Panc1 (cell line): ENCODE measurements at regions not wholly inside any gene's neighbourhood (a gene's known extent, or its start where the extent isn't known, plus 50 kb on each side); places are given as distances from the start of the nearest gene placed in this dataset.

Experiments used
- POLR2AphosphoS5 ChIP-seq: IDR thresholded peaks from 2 replicates; pipeline ENCODE4 v1.6.1; 2012; ENCODE audit warnings: mild to moderate bottlenecking, low read depth, low read length, moderate library complexity
- SIN3A ChIP-seq: IDR thresholded peaks from 2 replicates; pipeline ENCODE4 v1.6.1; 2012; ENCODE audit warnings: low read depth, mild to moderate bottlenecking, low read length, moderate library complexity, borderline replicate concordance; ENCODE audit not compliant: insufficient read depth
- TF ChIP-seq, protein P1 (sequence below): fragments of 450-650 bp; IDR thresholded peaks from 2 replicates; pipeline ENCODE4 v1.5.1; 2017; ENCODE audit warnings: mild to moderate bottlenecking
- TF ChIP-seq, protein P2 (sequence below), 2 experiments: IDR thresholded peaks; 2 replicates each; pipeline ENCODE4 v1.6.1; 2011 to 2012; ENCODE audit warnings: low read depth in 2 of 2, control low read depth in 1 of 2, low read length in 1 of 2, mild to moderate bottlenecking in 1 of 2, moderate library complexity in 1 of 2; ENCODE audit not compliant: insufficient read depth in 1 of 2

DNA sequence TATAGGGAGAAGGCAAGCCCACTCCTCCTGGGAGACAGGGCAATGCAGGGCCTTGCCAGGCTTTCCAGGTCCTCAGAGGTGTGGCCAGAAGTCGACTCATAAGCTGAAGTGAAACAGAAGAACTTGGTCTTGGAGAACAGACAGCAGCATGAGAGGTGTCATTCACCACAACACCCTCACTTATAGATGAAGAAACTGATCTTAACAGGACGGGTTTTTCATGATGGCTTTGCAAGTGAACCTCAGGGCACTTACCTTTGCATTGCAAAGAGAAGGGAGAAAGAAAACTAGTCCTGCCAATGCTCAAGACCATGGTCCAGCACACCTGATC lies 198.8 kb downstream of the CYRIA start:
- TF ChIP-seq, protein P1, sequence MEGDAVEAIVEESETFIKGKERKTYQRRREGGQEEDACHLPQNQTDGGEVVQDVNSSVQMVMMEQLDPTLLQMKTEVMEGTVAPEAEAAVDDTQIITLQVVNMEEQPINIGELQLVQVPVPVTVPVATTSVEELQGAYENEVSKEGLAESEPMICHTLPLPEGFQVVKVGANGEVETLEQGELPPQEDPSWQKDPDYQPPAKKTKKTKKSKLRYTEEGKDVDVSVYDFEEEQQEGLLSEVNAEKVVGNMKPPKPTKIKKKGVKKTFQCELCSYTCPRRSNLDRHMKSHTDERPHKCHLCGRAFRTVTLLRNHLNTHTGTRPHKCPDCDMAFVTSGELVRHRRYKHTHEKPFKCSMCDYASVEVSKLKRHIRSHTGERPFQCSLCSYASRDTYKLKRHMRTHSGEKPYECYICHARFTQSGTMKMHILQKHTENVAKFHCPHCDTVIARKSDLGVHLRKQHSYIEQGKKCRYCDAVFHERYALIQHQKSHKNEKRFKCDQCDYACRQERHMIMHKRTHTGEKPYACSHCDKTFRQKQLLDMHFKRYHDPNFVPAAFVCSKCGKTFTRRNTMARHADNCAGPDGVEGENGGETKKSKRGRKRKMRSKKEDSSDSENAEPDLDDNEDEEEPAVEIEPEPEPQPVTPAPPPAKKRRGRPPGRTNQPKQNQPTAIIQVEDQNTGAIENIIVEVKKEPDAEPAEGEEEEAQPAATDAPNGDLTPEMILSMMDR: no peak
- no peak for TF ChIP-seq SIN3A
- TF ChIP-seq, protein P2, sequence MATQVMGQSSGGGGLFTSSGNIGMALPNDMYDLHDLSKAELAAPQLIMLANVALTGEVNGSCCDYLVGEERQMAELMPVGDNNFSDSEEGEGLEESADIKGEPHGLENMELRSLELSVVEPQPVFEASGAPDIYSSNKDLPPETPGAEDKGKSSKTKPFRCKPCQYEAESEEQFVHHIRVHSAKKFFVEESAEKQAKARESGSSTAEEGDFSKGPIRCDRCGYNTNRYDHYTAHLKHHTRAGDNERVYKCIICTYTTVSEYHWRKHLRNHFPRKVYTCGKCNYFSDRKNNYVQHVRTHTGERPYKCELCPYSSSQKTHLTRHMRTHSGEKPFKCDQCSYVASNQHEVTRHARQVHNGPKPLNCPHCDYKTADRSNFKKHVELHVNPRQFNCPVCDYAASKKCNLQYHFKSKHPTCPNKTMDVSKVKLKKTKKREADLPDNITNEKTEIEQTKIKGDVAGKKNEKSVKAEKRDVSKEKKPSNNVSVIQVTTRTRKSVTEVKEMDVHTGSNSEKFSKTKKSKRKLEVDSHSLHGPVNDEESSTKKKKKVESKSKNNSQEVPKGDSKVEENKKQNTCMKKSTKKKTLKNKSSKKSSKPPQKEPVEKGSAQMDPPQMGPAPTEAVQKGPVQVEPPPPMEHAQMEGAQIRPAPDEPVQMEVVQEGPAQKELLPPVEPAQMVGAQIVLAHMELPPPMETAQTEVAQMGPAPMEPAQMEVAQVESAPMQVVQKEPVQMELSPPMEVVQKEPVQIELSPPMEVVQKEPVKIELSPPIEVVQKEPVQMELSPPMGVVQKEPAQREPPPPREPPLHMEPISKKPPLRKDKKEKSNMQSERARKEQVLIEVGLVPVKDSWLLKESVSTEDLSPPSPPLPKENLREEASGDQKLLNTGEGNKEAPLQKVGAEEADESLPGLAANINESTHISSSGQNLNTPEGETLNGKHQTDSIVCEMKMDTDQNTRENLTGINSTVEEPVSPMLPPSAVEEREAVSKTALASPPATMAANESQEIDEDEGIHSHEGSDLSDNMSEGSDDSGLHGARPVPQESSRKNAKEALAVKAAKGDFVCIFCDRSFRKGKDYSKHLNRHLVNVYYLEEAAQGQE (IDR thresholded peaks at IDR 0.05; ENCODE audit: insufficient read depth in 1 of 2, low read depth in 2 of 2, low read length in 1 of 2): no peak
- no peak for TF ChIP-seq POLR2AphosphoS5
